ENCODE measurements at regions not wholly inside any gene's neighbourhood (a gene's known extent, or its start where the extent isn't known, plus 50 kb on each side); places are given as distances from the start of the nearest gene placed in this dataset.

GRCh38 chr2:16071039-16071864 is 130.9 kb downstream of the MYCN start:
- TF ChIP-seq REST (IDR thresholded peaks at IDR 0.05; ENCODE audit: insufficient read depth in 1 of 2, low read depth in 2 of 2, low read length in 2 of 2) (no peak), TAF1 (IDR thresholded peaks at IDR 0.05; ENCODE audit: borderline replicate concordance, insufficient read depth, low read length) (no peak), POLR2AphosphoS5 (IDR thresholded peaks at IDR 0.05; ENCODE audit: low read depth, low read length) (no peak)
